CD4-positive, CD25-positive, alpha-beta regulatory T cell (primary cell): ENCODE measurements at regions not wholly inside any gene's neighbourhood (a gene's known extent, or its start where the extent isn't known, plus 50 kb on each side); places are given as distances from the start of the nearest gene placed in this dataset.

Source experiments
- ATAC-seq, 2 donors: fragments of 150-1000 bp; cut with Tn5 transposase; one replicate each; pipeline ENCODE4 v1.10.0; 2021; ENCODE audit warnings: low read depth in 2 of 2, moderate number of reproducible peaks in 2 of 2, moderate library complexity in 1 of 2
- DNase-seq, 3 donors: peaks; one replicate each; pipeline versions ENCODE4 v3.0.0 to v3.0.0-alpha.2; 2012 to 2022; ENCODE audit warnings: mixed read lengths in 1 of 3
- H3K27ac ChIP-seq: one replicate; pipeline ENCODE4 v1.7.0; 2013; ENCODE audit warnings: mild to moderate bottlenecking, low read length; ENCODE audit not compliant: insufficient read depth, poor library complexity, severe bottlenecking
- H3K27me3 ChIP-seq: one replicate; pipeline ENCODE4 v1.7.0; 2013; ENCODE audit warnings: low read length; ENCODE audit not compliant: control insufficient read depth, insufficient read depth
- H3K36me3 ChIP-seq: one replicate; pipeline ENCODE4 v1.7.0; 2013; ENCODE audit warnings: mild to moderate bottlenecking, low read length, moderate library complexity; ENCODE audit not compliant: control insufficient read depth, insufficient read depth
- H3K4me1 ChIP-seq: 2 replicates; pipeline ENCODE4 v1.7.0; 2013; ENCODE audit warnings: mild to moderate bottlenecking, low read length; ENCODE audit not compliant: insufficient read depth, control insufficient read depth, poor library complexity, severe bottlenecking
- H3K4me3 ChIP-seq: one replicate; pipeline ENCODE4 v1.7.0; 2013; ENCODE audit warnings: low read depth, mild to moderate bottlenecking, low read length, moderate library complexity
- H3K9me3 ChIP-seq, 2 experiments: 1 replicate in 1 of 2; 2 replicates in 1 of 2; pipeline ENCODE4 v1.7.0; 2013; ENCODE audit warnings: low read length in 2 of 2, mild to moderate bottlenecking in 1 of 2, moderate library complexity in 1 of 2; ENCODE audit not compliant: control insufficient read depth in 2 of 2
- H3K27ac Mint-ChIP-seq, 3 donors: one replicate each; pipeline ENCODE4 v1.8.0; 2020 to 2022; ENCODE audit warnings: mild to moderate bottlenecking in 3 of 3, mixed read lengths in 3 of 3, moderate library complexity in 2 of 3
- H3K27me3 Mint-ChIP-seq: one replicate; pipeline ENCODE4 v1.8.0; 2022; ENCODE audit warnings: mild to moderate bottlenecking, mixed read lengths
- H3K36me3 Mint-ChIP-seq: one replicate; pipeline ENCODE4 v1.8.0; 2020; ENCODE audit warnings: mixed read lengths
- H3K4me1 Mint-ChIP-seq, 4 donors: one replicate each; pipeline ENCODE4 v1.8.0; 2020 to 2022; ENCODE audit warnings: mixed read lengths in 4 of 4, mild to moderate bottlenecking in 1 of 4
- H3K4me3 Mint-ChIP-seq, 4 donors: one replicate each; pipeline ENCODE4 v1.8.0; 2020 to 2022; ENCODE audit warnings: mild to moderate bottlenecking in 4 of 4, mixed read lengths in 4 of 4, moderate library complexity in 3 of 4
- H3K9me3 Mint-ChIP-seq, 7 donors: one replicate each; pipeline ENCODE4 v1.8.0; 2020 to 2022; ENCODE audit warnings: mixed read lengths in 7 of 7, mild to moderate bottlenecking in 3 of 7, moderate library complexity in 2 of 7

DNA sequence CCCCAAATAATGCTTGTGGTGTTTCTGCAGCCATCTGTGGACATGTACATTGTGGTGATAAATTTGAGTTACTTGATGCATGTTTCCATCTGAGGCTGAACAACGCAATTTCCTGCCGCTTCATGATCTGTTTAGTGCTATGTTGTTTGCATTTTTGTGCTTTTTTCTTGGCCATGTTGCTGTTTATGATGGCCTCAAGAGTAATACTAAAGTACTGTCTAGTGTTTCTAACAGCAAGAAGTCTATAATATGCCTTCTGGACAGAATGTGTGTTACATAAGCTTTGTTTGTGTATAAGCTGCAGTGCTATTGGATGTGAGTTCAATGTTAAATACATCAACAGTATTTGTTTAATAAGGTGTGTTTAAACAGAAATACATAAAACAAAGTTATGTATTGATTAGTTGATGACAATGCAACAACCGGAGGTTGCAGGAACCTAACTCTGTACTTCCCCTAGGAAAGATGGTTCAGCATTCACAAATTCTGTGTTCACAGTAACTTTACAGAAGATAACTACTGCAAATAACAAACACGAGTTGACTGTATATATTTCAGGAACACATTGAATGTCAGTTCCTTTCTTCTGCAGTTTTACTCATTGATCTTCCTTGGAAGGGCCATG is 114.8 kb upstream of the USP24 start:
- H3K9me3 Mint-ChIP-seq: no peaks in the 10 kb centered on the region
- no peak overlapping the region for H3K27ac Mint-ChIP-seq
- no peaks in the 10 kb centered on the region for H3K36me3 ChIP-seq
- H3K27me3 Mint-ChIP-seq: peaks cover 8% of the 10 kb centered on the region
- no peaks in the 10 kb centered on the region for H3K27me3 ChIP-seq
- peaks cover 0 to 2% (median 0%) of the 10 kb centered on the region in 4 donors for H3K4me1 Mint-ChIP-seq
- no peaks in the 10 kb centered on the region for H3K4me1 ChIP-seq
- H3K9me3 ChIP-seq: no peaks in the 10 kb centered on the region
- H3K27ac ChIP-seq: no peak overlapping the region
- H3K4me3 Mint-ChIP-seq: no peak overlapping the region
- H3K4me3 ChIP-seq: no peak overlapping the region
- H3K36me3 Mint-ChIP-seq: no peaks in the 10 kb centered on the region
- ATAC-seq (no peak), DNase-seq (no peak)

DNA sequence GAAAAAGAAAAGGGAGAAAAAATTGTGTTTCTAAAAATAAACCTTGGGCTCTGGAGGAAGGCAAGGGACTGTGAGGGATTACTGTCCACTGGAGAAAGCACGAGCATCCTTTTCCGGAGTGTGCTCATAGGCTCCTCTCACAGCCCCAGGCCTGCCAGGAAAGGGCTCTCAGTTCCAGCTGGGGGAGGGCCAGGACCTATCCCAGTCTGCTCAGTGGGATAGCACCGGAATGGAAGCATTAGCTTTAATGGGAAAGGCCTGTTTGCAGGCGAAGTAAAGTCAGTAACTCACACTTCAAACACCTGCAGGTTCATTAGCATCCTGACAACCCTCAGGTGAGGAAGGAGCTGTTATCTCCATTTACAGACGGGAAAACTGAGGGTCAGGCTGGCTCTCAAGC is 113.9 kb upstream of the USP24 start:
- peaks cover 0 to 2% (median 0%) of the 10 kb centered on the region in 4 donors for H3K4me1 Mint-ChIP-seq
- no peaks in the 10 kb centered on the region for H3K9me3 Mint-ChIP-seq
- Histone ChIP-seq H3K27me3 (no peaks in the 10 kb centered on the region), H3K4me1 (no peaks in the 10 kb centered on the region), H3K4me3 (no peak overlapping the region), H3K27ac (no peak overlapping the region), H3K9me3 (no peaks in the 10 kb centered on the region), H3K36me3 (no peaks in the 10 kb centered on the region)
- H3K4me3 Mint-ChIP-seq: no peak overlapping the region
- H3K27me3 Mint-ChIP-seq: peaks cover 8% of the 10 kb centered on the region
- H3K36me3 Mint-ChIP-seq: no peaks in the 10 kb centered on the region
- ATAC-seq: no peak
- no peak overlapping the region for H3K27ac Mint-ChIP-seq
- no peak for DNase-seq

DNA sequence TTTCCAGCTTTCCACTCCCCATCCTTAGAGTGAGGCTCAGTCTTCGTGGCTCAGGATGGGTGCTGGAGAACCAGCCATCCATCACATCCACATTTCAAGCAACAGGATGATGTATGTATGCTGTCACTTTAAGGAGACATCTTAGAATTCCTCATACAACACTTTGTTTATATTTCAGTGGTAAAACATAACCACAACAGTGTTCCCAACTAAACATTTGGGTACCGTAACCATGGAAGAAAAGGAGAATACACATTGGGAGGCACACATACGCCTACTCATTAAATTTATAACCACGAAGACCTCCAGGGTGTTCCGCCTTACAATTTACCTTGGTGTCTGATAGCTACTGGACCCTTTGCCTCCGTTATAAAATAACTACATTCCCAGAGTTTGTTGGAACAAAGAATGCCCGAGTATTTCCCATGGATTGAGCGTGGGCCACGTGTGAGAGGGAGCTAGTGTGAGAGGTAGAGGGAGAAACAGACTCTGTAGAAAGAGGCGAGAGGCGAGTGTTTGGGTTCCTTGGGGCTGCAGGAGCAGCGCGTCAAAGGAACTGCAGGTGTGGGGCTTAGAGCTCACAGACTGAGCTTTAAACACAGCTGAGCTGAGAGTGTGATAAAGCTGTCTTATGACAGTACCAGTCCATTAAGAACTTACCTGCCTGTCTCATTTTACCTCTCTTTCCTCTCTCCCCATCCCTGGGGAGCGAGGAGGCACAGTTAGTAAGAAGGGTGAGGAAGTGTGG is 111.5 kb upstream of the USP24 start:
- Mint-ChIP-seq H3K27ac (no peak overlapping the region), H3K36me3 (no peaks in the 10 kb centered on the region), H3K27me3 (peaks cover 8% of the 10 kb centered on the region), H3K9me3 (no peaks in the 10 kb centered on the region), H3K4me1 (no peaks in the 10 kb centered on the region), H3K4me3 (no peak overlapping the region)
- no peak overlapping the region for H3K27ac ChIP-seq
- H3K27me3 ChIP-seq: no peaks in the 10 kb centered on the region
- ATAC-seq: no peak
- no peaks in the 10 kb centered on the region for H3K4me1 ChIP-seq
- H3K9me3 ChIP-seq: no peaks in the 10 kb centered on the region
- H3K36me3 ChIP-seq: no peaks in the 10 kb centered on the region
- no peak overlapping the region for H3K4me3 ChIP-seq
- no peak for DNase-seq

DNA sequence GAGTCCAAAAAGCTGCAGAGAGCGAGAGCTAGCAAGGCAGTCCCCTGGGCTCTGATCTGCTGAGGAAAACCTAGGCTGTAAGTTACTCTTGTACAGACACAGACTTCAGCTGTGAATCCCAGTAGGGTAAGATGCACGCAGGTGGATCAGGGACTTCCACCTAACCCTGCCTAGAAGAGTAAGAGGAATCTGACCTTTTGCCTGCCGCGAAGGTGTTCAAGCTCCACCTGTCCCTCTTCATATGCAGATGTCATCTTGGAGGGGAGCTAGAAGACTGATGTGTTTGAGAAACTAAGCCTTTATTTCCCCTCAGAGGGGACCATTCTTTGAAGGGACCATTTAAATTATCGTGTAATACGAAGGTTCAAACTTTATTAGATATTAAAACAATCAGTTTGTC is 108.6 kb upstream of the USP24 start:
- Mint-ChIP-seq H3K27me3 (peaks cover 8% of the 10 kb centered on the region), H3K36me3 (no peaks in the 10 kb centered on the region), H3K4me3 (no peak overlapping the region), H3K4me1 (no peaks in the 10 kb centered on the region), H3K27ac (no peak overlapping the region), H3K9me3 (no peaks in the 10 kb centered on the region)
- ATAC-seq (no peak), DNase-seq (no peak)
- H3K9me3 ChIP-seq: no peaks in the 10 kb centered on the region
- H3K27ac ChIP-seq: no peak overlapping the region
- no peaks in the 10 kb centered on the region for H3K4me1 ChIP-seq
- H3K4me3 ChIP-seq: no peak overlapping the region
- no peaks in the 10 kb centered on the region for H3K27me3 ChIP-seq
- H3K36me3 ChIP-seq: no peaks in the 10 kb centered on the region

- Histone ChIP-seq H3K27me3 (peaks cover 2% of the 10 kb centered on the region), H3K9me3 (no peaks in the 10 kb centered on the region), H3K4me3 (no peak overlapping the region), H3K4me1 (no peaks in the 10 kb centered on the region), H3K27ac (no peak overlapping the region), H3K36me3 (no peaks in the 10 kb centered on the region)
- Mint-ChIP-seq H3K4me3 (no peak overlapping the region), H3K27me3 (peaks cover 8% of the 10 kb centered on the region), H3K9me3 (no peaks in the 10 kb centered on the region), H3K4me1 (no peaks in the 10 kb centered on the region), H3K27ac (no peak overlapping the region), H3K36me3 (no peaks in the 10 kb centered on the region)
- DNase-seq (no peak), ATAC-seq (no peak)
Observed at GRCh38 chr1:55322842-55323241, 107.7 kb upstream of the USP24 start.

GRCh38 chr1:55321942-55322341 is 106.8 kb upstream of the USP24 start:
- peaks cover 4% of the 10 kb centered on the region for H3K27me3 Mint-ChIP-seq
- Histone ChIP-seq H3K36me3 (no peaks in the 10 kb centered on the region), H3K4me3 (no peak overlapping the region), H3K27me3 (peaks cover 2% of the 10 kb centered on the region), H3K9me3 (no peaks in the 10 kb centered on the region), H3K4me1 (no peaks in the 10 kb centered on the region), H3K27ac (no peak overlapping the region)
- H3K9me3 Mint-ChIP-seq: no peaks in the 10 kb centered on the region
- H3K36me3 Mint-ChIP-seq: no peaks in the 10 kb centered on the region
- DNase-seq (no peak), ATAC-seq (no peak)
- peaks cover 0 to 4% (median 0%) of the 10 kb centered on the region in 4 donors for H3K4me1 Mint-ChIP-seq
- no peak overlapping the region for H3K4me3 Mint-ChIP-seq
- no peak overlapping the region for H3K27ac Mint-ChIP-seq

- no peak for ATAC-seq
- H3K4me1 ChIP-seq: no peaks in the 10 kb centered on the region
- Mint-ChIP-seq H3K4me1 (peaks cover 0 to 6% (median 0%) of the 10 kb centered on the region in 4 donors), H3K27ac (no peak overlapping the region), H3K4me3 (no peak overlapping the region), H3K36me3 (no peaks in the 10 kb centered on the region), H3K9me3 (no peaks in the 10 kb centered on the region), H3K27me3 (no peaks in the 10 kb centered on the region)
- no peak overlapping the region for H3K4me3 ChIP-seq
- H3K27ac ChIP-seq: no peak overlapping the region
- no peaks in the 10 kb centered on the region for H3K36me3 ChIP-seq
- H3K9me3 ChIP-seq: no peaks in the 10 kb centered on the region
- DNase-seq: no peak
- peaks cover 2% of the 10 kb centered on the region for H3K27me3 ChIP-seq
Observed at GRCh38 chr1:55320891-55321290, 105.7 kb upstream of the USP24 start.
